Posterior vena cava (tissue), 2 donors: ENCODE measurements at regions not wholly inside any gene's neighbourhood (a gene's known extent, or its start where the extent isn't known, plus 50 kb on each side); places are given as distances from the start of the nearest gene placed in this dataset.

ENCODE experiments used
- DNase-seq: peaks from one replicate; pipeline ENCODE4 v3.0.0-alpha.2; 2020; ENCODE audit warnings: low spot score
- intact Hi-C, 2 donors: fragments of 100-400 bp; cut with DNase I; formaldehyde crosslinking; loops; one replicate each; pipeline versions ENCODE4 v1.14.1 to v1.14.2; 2022 to 2023
- donor health status: DM: yes; HTN: yes; CAD: no.
- donor health status: DM: yes; HTN: yes; CAD: no.

DNA sequence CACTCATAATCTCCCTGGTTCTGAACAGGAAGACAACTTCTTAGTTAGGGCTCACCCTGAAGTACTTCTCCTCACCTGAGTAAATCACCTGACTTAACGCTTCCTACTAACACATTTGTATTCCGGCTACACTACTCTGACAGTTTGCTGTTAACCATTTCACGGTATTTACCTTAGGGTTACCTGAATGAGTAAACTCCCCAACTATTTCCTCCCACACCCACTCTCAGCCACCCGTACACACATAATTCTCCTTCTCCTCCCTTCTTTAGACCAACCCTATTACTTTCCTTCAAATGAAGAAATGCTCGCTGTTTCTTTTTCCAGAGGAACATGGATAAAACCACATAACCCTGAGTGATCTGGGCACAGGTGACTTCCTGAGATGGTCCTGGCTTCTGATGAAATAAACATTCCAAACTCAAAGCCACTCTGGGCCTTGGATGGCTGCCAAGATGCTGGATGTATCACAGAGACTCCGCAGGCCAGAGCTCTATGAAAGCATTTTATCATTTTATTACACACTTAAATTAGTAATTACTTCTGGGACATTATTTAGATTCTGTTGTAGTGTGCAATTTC lies 183.6 kb upstream of the ATP11B start:
- intact Hi-C loops, result no loop called here

GRCh38 chr3:182612332-182612731 lies 181.0 kb upstream of the ATP11B start:
- intact Hi-C loops, result no loop called here
- DNase-seq, result no peak

More for the DNA sequence above, 183.6 kb upstream of the ATP11B start:
- no peak for DNase-seq

- no peak for DNase-seq
- intact Hi-C loops, result no loop called here
These were observed 175.8 kb upstream of the ATP11B start for GRCh38 chr3:182617500-182617899.

DNA sequence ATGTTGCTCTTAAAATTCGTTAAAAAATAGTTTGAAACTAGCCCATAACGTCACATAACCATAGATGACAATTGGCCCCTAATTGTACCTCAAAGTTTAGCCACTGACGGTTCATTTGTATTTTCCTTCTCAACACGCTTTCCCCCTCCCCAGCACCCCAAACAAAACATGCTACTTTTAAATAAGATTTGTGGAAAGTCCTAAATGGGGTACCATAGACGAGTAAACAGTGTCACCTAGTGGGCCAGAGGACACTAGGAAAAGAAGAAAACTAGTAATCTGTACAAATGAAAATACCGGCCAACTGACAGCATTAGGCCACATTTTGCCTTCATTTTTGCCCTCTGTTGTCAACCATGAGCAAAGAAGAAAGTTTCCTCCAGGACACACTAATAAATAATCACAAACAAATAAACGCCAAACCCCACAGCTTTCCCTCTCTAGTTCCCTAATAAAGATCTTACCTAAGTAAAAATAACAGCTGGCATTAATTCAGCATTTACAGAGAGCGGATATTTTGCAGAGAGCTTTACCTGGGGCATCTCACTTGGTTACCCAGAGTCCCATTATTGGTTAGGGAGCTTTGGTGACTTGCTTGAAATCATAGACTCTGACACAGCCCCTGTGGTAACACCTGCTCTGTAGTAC lies 175.1 kb upstream of the ATP11B start:
- intact Hi-C loops, result no loop called here
- DNase-seq, result no peak

- intact Hi-C loops, result no loop called here
- no peak for DNase-seq
These were observed 174.2 kb upstream of the ATP11B start for GRCh38 chr3:182618981-182619591.

GRCh38 chr3:182620723-182621434 lies 172.4 kb upstream of the ATP11B start:
- DNase-seq, result no peak
- intact Hi-C loops, result no loop called here

- intact Hi-C loops, result no loop called here
- DNase-seq, result no peak
These were observed 171.7 kb upstream of the ATP11B start for GRCh38 chr3:182621435-182622240.

- DNase-seq, result no peak
- intact Hi-C loops, result no loop called here
These were observed 171.1 kb upstream of the ATP11B start for GRCh38 chr3:182622241-182622545.

- intact Hi-C loops, result no loop called here
These were observed 166.5 kb upstream of the ATP11B start for GRCh38 chr3:182626484-182627467.

GRCh38 chr3:182628531-182628930 lies 164.8 kb upstream of the ATP11B start:
- no peak for DNase-seq
- intact Hi-C loops, result no loop called here

More at GRCh38 chr3:182626484-182627467, 166.5 kb upstream of the ATP11B start:
- DNase-seq, result no peak

- intact Hi-C loops, result no loop called here
- no peak for DNase-seq
These were observed 163.8 kb upstream of the ATP11B start for GRCh38 chr3:182629521-182629920.

DNA sequence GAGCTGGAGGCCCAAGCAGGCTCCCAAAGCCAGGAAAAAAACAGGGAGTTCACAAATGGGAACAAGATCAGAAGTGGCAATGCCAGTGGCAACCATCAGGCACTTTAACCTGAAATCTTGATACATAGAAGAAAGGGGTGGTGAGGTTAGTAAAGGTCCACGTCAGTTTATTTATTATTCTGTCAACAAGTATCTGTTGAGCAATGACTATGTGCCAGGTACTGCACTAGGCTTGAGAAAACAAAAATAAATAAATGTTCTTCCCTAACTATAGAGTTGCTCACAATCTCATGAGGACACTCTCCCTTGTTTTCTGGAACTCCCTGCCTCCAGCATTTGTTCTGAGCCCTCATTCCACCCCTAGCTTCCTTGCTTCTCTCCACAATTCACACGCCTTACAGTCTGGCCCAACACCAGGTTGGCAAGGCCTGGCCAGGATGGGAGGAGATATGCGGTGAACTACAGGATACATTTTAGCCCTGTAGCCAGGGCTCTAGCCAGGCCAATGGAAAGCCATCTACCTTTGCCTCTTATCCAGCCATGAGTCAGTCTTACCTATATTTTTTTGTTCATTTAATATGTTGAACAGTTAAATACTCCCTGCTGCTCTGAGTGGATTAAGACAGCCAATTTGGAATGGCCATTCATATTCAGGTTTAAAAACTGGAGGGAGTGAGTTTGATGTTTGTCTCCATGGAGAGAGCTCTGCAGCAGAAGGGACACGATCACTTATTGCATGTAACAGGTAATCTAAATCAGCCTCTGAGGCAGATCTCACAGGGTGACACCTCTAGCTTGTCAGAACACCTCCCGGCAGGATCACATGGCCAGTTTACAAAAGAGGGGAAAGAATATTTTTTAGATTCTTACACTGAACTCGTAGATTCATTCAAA lies 161.9 kb upstream of the ATP11B start:
- DNase-seq, result no peak
- intact Hi-C loops, result no loop called here

- no peak for DNase-seq
- intact Hi-C loops, result no loop called here
These were observed 161.3 kb upstream of the ATP11B start for GRCh38 chr3:182632077-182632393.

DNA sequence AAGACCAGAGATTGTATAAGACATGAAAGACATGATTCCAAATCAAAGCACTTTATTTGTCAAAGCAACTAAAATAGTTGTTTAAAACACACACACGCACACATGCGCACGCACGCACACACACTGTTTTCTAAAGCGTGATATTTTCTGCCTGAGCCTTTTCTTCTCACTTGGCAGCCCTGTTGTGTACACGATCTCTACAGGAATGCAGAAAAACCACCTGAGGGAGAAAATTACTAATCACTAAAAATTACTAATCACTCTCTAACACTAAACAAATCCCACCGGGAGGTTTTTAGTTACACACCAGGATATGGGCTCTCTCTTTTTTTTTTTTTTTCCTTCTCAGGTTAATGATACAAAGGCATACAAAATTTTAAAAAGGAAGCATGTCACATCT lies 160.1 kb upstream of the ATP11B start:
- intact Hi-C loops, result no loop called here
- no peak for DNase-seq

DNA sequence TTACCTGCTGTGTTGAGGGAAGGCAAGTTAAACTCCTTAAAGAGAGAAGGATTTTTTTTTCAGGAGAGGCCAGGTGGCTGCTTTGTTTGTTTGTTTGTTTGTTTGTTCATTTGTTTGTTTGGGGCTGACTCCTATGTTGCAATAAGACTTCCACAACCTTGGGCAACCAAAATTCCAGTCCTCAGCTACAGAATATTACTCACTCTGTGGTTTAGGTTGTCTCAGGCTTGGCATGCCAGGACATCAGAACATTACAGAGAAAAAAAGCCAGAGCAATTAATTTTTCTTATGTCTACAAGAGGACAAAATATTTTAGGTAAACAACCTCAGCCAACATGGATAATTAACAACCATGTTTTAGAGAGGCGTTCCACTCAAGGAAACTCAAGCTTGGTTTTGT lies 156.7 kb upstream of the ATP11B start:
- no peak for DNase-seq
- intact Hi-C loops, result no loop called here

DNA sequence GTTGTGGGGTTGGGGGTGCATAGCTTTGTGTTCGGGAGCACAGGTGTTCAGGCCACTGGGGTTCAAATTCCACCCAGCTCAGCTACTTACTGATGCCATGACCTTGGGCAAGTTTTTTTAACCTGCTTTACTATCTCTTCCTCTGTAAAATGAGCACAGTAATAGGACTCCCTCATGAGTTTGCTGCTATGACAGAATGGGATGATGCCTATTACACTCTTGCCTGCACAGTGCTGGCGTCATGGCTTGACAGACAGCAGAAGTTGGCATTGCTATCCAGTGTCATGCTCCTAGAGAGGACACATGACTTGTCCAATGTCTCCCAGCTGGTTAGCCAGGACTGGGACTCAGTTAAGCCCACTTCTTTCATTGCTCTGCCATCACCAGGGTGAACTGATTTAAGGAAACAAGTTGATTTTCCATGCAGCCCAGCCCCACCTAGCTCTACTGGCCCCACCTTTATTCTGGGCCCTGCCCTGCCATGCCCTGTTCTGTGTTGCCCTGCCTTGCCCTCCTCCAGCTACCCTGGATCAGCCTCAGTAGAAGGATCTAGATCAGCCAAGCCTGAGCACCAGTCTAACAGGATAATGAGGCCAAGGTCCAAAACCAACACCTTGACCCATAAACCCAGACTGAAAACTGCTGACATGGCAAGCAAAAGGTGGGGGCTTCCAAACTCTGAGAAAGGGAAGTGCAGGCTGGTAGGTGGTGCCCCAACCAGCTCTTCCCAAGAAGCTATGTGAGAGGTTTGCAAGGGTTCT lies 155.8 kb upstream of the ATP11B start:
- intact Hi-C loops, result no loop called here
- DNase-seq, result no peak

DNA sequence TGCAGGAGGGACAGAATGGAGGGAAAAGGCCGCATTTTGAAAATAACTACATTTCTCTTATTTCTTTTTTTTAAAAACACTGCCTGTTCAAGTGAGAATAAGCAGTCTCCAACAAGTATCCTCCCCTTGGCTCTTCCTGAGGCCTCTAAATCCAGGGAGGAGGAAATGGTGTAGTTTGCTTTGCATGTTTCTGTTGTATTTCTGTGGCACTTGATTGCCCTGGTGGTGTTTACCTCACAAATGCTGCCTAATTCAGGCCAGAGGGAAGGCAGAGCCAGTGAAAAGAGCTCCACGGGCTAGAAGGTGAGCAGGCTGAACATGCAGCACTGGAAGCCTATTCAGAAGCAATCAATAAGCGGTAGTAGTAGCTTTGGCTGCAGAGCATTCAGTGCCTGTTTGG lies 149.3 kb upstream of the ATP11B start:
- DNase-seq, result no peak
- intact Hi-C loops, result loop anchor here in 1 of 2 donors (5.0 kb wide), 1 partner anchor 877 kb away; no protein-coding TSS in a partner anchor
